ENCODE measurements at regions not wholly inside any gene's neighbourhood (a gene's known extent, or its start where the extent isn't known, plus 50 kb on each side); places are given as distances from the start of the nearest gene placed in this dataset.

- H3K9me3 ChIP-seq (replicated peaks; ENCODE audit: insufficient read depth, low read length), result no peaks in the 10 kb centered on the region
- no peaks in the 10 kb centered on the region for H3K9me2 ChIP-seq (replicated peaks; ENCODE audit: insufficient read depth, low read length)
- H3K27ac ChIP-seq (ENCODE audit: low read length), result no peak overlapping the region
- H3F3A ChIP-seq (ENCODE audit: insufficient read depth, low read length), result no peaks in the 10 kb centered on the region
- H3K9ac ChIP-seq (ENCODE audit: low read length), result no peak overlapping the region
- no peak overlapping the region for H2AFZ ChIP-seq (ENCODE audit: low read length)
- H3K4me3 ChIP-seq (ENCODE audit: low read length), result no peak overlapping the region
- no peaks in the 10 kb centered on the region for H3K36me3 ChIP-seq (replicated peaks; ENCODE audit: insufficient read depth, low read length)
- no peaks in the 10 kb centered on the region for H4K20me1 ChIP-seq (ENCODE audit: insufficient read depth, low read length)
- H3K27me3 ChIP-seq (replicated peaks; ENCODE audit: insufficient read depth, low read length), result no peaks in the 10 kb centered on the region
- H3K4me2 ChIP-seq (ENCODE audit: low read depth, low read length), result no peak overlapping the region
- TF ChIP-seq EZH2 (optimal IDR thresholded peaks at IDR 0.05; ENCODE audit: low read depth, low read length) (no peak), EZH2phosphoT487 (IDR thresholded peaks at IDR 0.05; ENCODE audit: low read length) (no peak), CTCF (IDR thresholded peaks at IDR 0.05; ENCODE audit: low read length) (no peak)
- H3K4me1 ChIP-seq (ENCODE audit: low read length), result peaks cover 11% of the 10 kb centered on the region
- H3K79me2 ChIP-seq (ENCODE audit: low read length), result no peaks in the 10 kb centered on the region
- DNase-seq, result no peak
Observed at GRCh38 chr4:66927937-66928336, 617.4 kb downstream of the CENPC start.

GRCh38 chr4:66926687-66927086, 618.6 kb downstream of the CENPC start:
- Histone ChIP-seq H3K4me3 (ENCODE audit: low read length) (no peak overlapping the region), H3K9ac (ENCODE audit: low read length) (no peak overlapping the region), H3K27me3 (replicated peaks; ENCODE audit: insufficient read depth, low read length) (no peaks in the 10 kb centered on the region), H3K4me2 (ENCODE audit: low read depth, low read length) (no peak overlapping the region), H3K9me3 (replicated peaks; ENCODE audit: insufficient read depth, low read length) (no peaks in the 10 kb centered on the region), H3F3A (ENCODE audit: insufficient read depth, low read length) (no peaks in the 10 kb centered on the region), H3K27ac (ENCODE audit: low read length) (no peak overlapping the region), H4K20me1 (ENCODE audit: insufficient read depth, low read length) (no peaks in the 10 kb centered on the region), H3K36me3 (replicated peaks; ENCODE audit: insufficient read depth, low read length) (no peaks in the 10 kb centered on the region), H3K4me1 (ENCODE audit: low read length) (peaks cover 11% of the 10 kb centered on the region), H2AFZ (ENCODE audit: low read length) (no peak overlapping the region), H3K9me2 (replicated peaks; ENCODE audit: insufficient read depth, low read length) (no peaks in the 10 kb centered on the region), H3K79me2 (ENCODE audit: low read length) (no peaks in the 10 kb centered on the region)
- no peak for DNase-seq
- TF ChIP-seq EZH2 (optimal IDR thresholded peaks at IDR 0.05; ENCODE audit: low read depth, low read length), result no peak

GRCh38 chr4:66923081-66923865, 622.0 kb downstream of the CENPC start:
- TF ChIP-seq CTCF (IDR thresholded peaks at IDR 0.05; ENCODE audit: low read length) (no peak), EZH2phosphoT487 (IDR thresholded peaks at IDR 0.05; ENCODE audit: low read length) (no peak), EZH2 (optimal IDR thresholded peaks at IDR 0.05; ENCODE audit: low read depth, low read length) (no peak)

GRCh38 chr4:66921433-66921832, 623.9 kb downstream of the CENPC start:
- H3K79me2 ChIP-seq (ENCODE audit: low read length), result no peaks in the 10 kb centered on the region

More at GRCh38 chr4:66923081-66923865, 622.0 kb downstream of the CENPC start:
- H3K9me3 ChIP-seq (replicated peaks; ENCODE audit: insufficient read depth, low read length), result no peaks in the 10 kb centered on the region
- H4K20me1 ChIP-seq (ENCODE audit: insufficient read depth, low read length), result no peaks in the 10 kb centered on the region
- no peak overlapping the region for H2AFZ ChIP-seq (ENCODE audit: low read length)
- no peak overlapping the region for H3K27ac ChIP-seq (ENCODE audit: low read length)
- no peaks in the 10 kb centered on the region for H3K36me3 ChIP-seq (replicated peaks; ENCODE audit: insufficient read depth, low read length)
- H3K4me2 ChIP-seq (ENCODE audit: low read depth, low read length), result peak overlapping the region; percentile 3; the same call in 1 of the 2 replicates
- no peak overlapping the region for H3K4me3 ChIP-seq (ENCODE audit: low read length)
- H3K9me2 ChIP-seq (replicated peaks; ENCODE audit: insufficient read depth, low read length), result no peaks in the 10 kb centered on the region
- H3F3A ChIP-seq (ENCODE audit: insufficient read depth, low read length), result no peaks in the 10 kb centered on the region
- no peaks in the 10 kb centered on the region for H3K79me2 ChIP-seq (ENCODE audit: low read length)
- H3K27me3 ChIP-seq (replicated peaks; ENCODE audit: insufficient read depth, low read length), result no peaks in the 10 kb centered on the region
- peaks cover 11% of the 10 kb centered on the region for H3K4me1 ChIP-seq (ENCODE audit: low read length)
- DNase-seq, result no peak
- no peak overlapping the region for H3K9ac ChIP-seq (ENCODE audit: low read length)

More at GRCh38 chr4:66921433-66921832, 623.9 kb downstream of the CENPC start:
- Histone ChIP-seq H3F3A (ENCODE audit: insufficient read depth, low read length) (no peaks in the 10 kb centered on the region), H3K4me1 (ENCODE audit: low read length) (peaks cover 11% of the 10 kb centered on the region), H3K9me2 (replicated peaks; ENCODE audit: insufficient read depth, low read length) (no peaks in the 10 kb centered on the region), H3K27ac (ENCODE audit: low read length) (no peak overlapping the region), H4K20me1 (ENCODE audit: insufficient read depth, low read length) (no peaks in the 10 kb centered on the region), H2AFZ (ENCODE audit: low read length) (no peak overlapping the region), H3K9ac (ENCODE audit: low read length) (no peak overlapping the region), H3K4me2 (ENCODE audit: low read depth, low read length) (no peak overlapping the region), H3K27me3 (replicated peaks; ENCODE audit: insufficient read depth, low read length) (no peaks in the 10 kb centered on the region), H3K4me3 (ENCODE audit: low read length) (no peak overlapping the region), H3K36me3 (replicated peaks; ENCODE audit: insufficient read depth, low read length) (no peaks in the 10 kb centered on the region), H3K9me3 (replicated peaks; ENCODE audit: insufficient read depth, low read length) (no peaks in the 10 kb centered on the region)
- DNase-seq, result no peak
- TF ChIP-seq CTCF (IDR thresholded peaks at IDR 0.05; ENCODE audit: low read length) (no peak), EZH2 (optimal IDR thresholded peaks at IDR 0.05; ENCODE audit: low read depth, low read length) (no peak), EZH2phosphoT487 (IDR thresholded peaks at IDR 0.05; ENCODE audit: low read length) (no peak)

Data from MM.1S (cell line).